NAMALWA (cell line): ENCODE measurements at regions not wholly inside any gene's neighbourhood (a gene's known extent, or its start where the extent isn't known, plus 50 kb on each side); places are given as distances from the start of the nearest gene placed in this dataset.
A peak's percentile ranks its signal among the peaks of the same experiment; 100 is the strongest.
"Not testable (repeated sequence)": the region's sequence is repeated elsewhere in the genome, so short reads cannot be mapped to it uniquely, and the experiment has no call there.

Experiments
- DNase-seq: peaks from one replicate; pipeline ENCODE4 v3.0.0-alpha.2; 2015; ENCODE audit warnings: low spot score

GRCh38 chrX:121455890-121456289 is 408.5 kb downstream of the GLUD2 start:
- no peak for DNase-seq

DNA sequence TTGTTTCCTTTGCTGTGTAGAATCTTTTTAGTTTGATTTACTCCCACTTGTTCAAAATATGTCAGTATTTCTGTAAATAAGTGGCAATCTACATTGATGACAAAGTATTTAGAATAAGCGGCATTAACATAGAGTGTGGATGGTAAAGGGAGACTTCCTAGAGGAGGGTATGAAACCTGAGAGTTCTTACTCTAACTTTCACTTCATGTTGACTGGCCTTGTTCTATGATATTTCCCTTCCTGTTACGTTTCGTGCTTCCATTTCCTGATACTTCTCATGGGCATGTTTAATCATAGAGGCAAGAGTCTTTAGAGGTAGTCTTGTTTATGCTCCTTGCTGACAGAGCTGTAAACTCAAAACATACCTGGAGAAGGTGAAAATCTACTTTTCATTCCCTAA is 408.9 kb downstream of the GLUD2 start:
- DNase-seq: no peak

GRCh38 chrX:121457096-121457495 is 409.7 kb downstream of the GLUD2 start:
- no peak for DNase-seq

DNA sequence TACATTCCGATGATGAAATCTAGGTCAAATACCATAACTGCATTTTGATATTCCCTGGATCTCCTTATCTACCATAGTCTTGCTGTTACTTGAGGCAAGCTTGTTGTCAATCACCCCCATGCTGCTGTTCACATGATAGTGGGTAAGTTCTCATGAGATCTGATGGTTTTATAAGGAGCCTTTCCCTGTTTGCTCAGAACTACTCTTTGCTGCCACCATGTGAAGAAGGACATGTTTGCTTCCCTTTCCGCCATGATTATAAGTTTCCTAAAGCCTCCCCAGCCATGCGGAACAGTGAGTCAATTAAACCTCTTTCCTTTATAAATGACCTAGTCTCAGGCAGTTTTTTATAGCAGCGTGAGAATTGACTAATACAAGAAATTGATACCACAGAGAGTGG is 432.0 kb downstream of the GLUD2 start:
- peak; percentile 1 for DNase-seq

DNA sequence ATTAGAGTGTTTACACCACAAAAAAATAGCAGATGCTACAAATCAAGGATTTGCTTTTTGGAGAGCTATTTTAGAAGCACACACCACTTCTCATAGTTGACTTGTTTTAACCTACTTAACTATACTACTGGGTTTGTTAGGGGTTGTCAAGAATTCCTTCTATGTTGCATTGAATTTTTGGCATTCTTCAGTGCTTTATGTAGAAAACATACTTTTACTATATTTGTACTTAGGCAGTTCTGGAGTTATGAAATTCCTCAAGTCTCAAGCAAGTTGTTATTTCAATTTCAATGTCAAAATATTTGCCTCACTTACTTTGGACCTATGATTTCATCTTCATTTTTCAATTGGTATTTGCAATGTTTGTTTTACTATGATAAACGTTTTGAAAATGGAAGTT is 449.6 kb downstream of the GLUD2 start:
- DNase-seq: no peak

- no peak for DNase-seq
Observed at GRCh38 chrX:121504153-121504552, 456.7 kb downstream of the GLUD2 start.

GRCh38 chrX:121546317-121546716 is 498.9 kb downstream of the GLUD2 start:
- DNase-seq: no peak

DNA sequence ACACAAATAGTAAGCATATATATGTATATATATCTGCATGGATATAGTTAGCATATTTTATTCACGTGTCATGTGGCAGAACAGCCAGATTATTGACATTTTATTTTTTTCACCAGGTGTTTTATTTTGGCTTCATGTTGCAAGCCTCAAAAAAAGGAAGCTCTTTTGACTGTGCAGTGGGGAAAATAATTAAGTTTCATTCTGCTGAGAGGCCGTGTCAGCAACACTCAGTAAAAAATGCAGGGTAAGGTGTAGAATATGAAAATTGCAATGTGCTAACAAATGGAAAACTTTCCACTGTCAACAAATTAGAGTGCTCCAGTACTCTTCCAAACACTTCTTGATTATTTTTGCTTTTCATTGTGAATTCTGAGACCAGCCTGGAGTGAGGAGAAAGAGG is 511.5 kb downstream of the GLUD2 start:
- DNase-seq: no peak

DNA sequence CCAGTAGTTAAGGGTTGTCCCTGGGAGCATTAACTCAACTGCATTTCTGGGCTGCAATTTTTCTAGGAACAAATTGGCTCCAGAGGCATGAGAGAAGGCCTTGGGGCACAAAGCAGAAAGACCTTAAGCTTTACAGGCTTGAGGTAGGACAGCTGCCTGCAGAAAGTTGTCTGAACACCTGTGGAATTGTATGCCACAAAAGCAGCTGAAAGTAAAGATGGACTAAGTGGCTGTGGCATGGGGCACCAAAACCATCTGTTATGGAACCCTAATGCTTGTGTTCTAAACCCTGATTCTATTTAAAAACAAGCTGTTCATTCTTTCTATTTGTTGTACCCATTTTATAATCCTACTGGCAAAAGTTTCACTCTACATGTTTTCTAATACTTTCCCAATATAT is 515.2 kb downstream of the GLUD2 start:
- DNase-seq: no peak

GRCh38 chrX:121569609-121570008 is 522.2 kb downstream of the GLUD2 start:
- no peak for DNase-seq

GRCh38 chrX:121570072-121570841 is 522.8 kb downstream of the GLUD2 start:
- no peak for DNase-seq

- no peak for DNase-seq
Observed at GRCh38 chrX:121571333-121571732, 523.9 kb downstream of the GLUD2 start.

GRCh38 chrX:121574384-121574783 is 527.0 kb downstream of the GLUD2 start:
- not testable (repeated sequence) for DNase-seq

GRCh38 chrX:121579016-121579760 is 531.8 kb downstream of the GLUD2 start:
- DNase-seq: peak; percentile 47

GRCh38 chrX:121581885-121582284 is 534.5 kb downstream of the GLUD2 start:
- no peak for DNase-seq

- no peak for DNase-seq
Observed at GRCh38 chrX:121585626-121586025, 538.2 kb downstream of the GLUD2 start.

- no peak for DNase-seq
Observed at GRCh38 chrX:121592884-121593283, 545.5 kb downstream of the GLUD2 start.

DNA sequence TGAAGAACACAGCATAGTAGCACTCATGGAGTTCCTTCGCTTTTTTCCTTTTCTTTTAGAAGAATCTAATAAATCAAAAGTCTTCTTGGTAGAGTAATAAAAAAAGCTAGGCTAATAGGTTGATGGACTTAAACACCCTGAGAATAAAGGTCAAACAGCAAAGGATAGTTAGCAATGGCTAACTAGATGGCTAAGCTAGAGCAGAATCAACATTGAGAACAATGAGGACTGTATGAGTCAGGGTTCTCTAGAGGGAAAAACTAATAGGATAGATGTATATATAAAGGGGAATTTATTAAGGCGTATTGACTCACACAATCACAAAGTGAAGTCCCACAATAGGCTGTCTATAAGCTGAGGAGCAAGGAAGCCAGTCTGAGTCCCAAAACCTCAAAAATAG is 550.9 kb downstream of the GLUD2 start:
- DNase-seq: no peak

GRCh38 chrX:121635141-121635540 is 587.7 kb downstream of the GLUD2 start:
- DNase-seq: no peak

DNA sequence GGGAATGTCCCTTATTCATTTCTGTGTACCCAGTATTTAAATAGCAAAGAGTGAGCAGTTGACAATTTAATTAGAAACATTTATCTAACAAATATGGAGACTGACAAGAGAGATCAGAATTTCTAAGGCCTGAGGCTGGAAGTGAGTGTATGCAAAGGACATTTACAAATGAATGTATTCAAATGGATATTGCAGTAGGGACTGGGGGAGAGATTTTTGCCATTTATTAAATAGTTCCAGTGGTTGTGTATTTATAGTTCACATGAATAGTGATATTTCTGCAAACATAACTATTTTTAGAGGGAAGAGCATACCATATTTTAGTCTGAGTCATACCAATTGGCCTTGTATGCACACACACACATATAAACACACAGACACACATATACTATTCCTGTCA is 592.4 kb downstream of the GLUD2 start:
- no peak for DNase-seq

GRCh38 chrX:121641560-121641959 is 594.1 kb downstream of the GLUD2 start:
- DNase-seq: no peak

GRCh38 chrX:121642415-121642814 is 595.0 kb downstream of the GLUD2 start:
- DNase-seq: no peak

DNA sequence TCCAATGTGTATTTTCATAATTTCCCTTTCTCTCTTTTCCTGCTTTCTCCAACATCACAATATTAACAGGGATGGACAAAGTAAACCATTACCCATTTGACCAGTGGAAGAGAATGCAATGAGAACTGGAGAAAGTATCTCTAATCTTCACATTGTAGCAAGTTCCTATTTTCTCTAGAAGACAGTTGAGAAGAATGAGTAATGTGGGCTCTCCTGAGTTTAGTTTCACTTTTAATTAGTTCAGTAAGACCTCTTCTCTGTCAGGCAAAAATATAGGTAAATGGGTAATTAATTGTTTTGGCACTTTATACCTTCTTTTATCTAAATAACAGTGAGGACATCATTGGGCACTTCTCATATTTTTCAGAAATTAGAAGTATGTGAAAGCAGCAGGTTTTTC is 602.0 kb downstream of the GLUD2 start:
- no peak for DNase-seq

DNA sequence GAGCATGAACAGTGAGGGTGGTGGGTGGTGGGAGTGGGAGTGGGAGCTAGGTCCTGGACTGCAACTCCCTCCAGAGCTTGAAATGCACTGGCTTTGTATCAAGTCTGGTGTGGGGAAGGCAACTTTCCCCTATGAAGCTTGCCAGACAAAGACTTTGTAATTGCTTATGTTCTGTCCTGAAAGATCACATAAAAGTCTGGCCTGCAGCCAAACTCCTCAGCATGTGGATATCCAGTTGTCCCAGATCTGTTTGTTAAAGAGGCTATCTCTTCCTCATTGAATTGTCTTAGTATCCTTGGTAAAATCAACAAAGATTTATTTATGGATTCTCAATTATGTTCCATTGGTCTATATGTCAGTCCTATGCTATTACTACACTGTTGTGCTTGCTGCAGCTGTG is 607.9 kb downstream of the GLUD2 start:
- no peak for DNase-seq
